GM19043 (cell line): ENCODE measurements at regions not wholly inside any gene's neighbourhood (a gene's known extent, or its start where the extent isn't known, plus 50 kb on each side); places are given as distances from the start of the nearest gene placed in this dataset.
A peak's percentile ranks its signal among the peaks of the same experiment; 100 is the strongest.

Experiments used
- ATAC-seq: cut with Tn5 transposase; IDR thresholded peaks from one replicate; pipeline ENCODE4 v1.9.1; 2021; ENCODE audit warnings: low read depth; ENCODE audit not compliant: unreplicated experiment

GRCh38 chr4:163621821-163622220, 127.3 kb downstream of the TMA16 start:
- ATAC-seq: no peak

GRCh38 chr4:163622379-163623035, 128.0 kb downstream of the TMA16 start:
- ATAC-seq: no peak

GRCh38 chr4:163623787-163624186, 129.3 kb downstream of the TMA16 start:
- ATAC-seq: no peak

- no peak for ATAC-seq
These were observed 130.2 kb downstream of the TMA16 start for GRCh38 chr4:163624727-163625126.

- no peak for ATAC-seq
These were observed 136.8 kb downstream of the TMA16 start for GRCh38 chr4:163631288-163631687.

- ATAC-seq: no peak
These were observed 144.4 kb downstream of the TMA16 start for GRCh38 chr4:163638909-163639308.

GRCh38 chr4:163649557-163650091, 155.1 kb downstream of the TMA16 start:
- ATAC-seq: no peak

GRCh38 chr4:163651761-163652160, 157.3 kb downstream of the TMA16 start:
- no peak for ATAC-seq

- no peak for ATAC-seq
These were observed 160.1 kb downstream of the TMA16 start for GRCh38 chr4:163654621-163655020.

- ATAC-seq: no peak
These were observed 166.1 kb downstream of the TMA16 start for GRCh38 chr4:163660636-163661035.

- ATAC-seq: peak; percentile 26
These were observed 168.3 kb downstream of the TMA16 start for GRCh38 chr4:163662768-163663167.

GRCh38 chr4:163663454-163664225, 169.2 kb downstream of the TMA16 start:
- ATAC-seq: peak; percentile 74

- no peak for ATAC-seq
These were observed 170.6 kb downstream of the TMA16 start for GRCh38 chr4:163665101-163665500.

- ATAC-seq: no peak
These were observed 171.2 kb downstream of the TMA16 start for GRCh38 chr4:163665521-163666331.

GRCh38 chr4:163666332-163666873, 171.9 kb downstream of the TMA16 start:
- no peak for ATAC-seq

GRCh38 chr4:163672751-163673150, 178.3 kb downstream of the TMA16 start:
- no peak for ATAC-seq

- peak; percentile 68 for ATAC-seq
These were observed 179.6 kb downstream of the TMA16 start for GRCh38 chr4:163673848-163674697.

GRCh38 chr4:163679189-163679588, 184.7 kb downstream of the TMA16 start:
- ATAC-seq: no peak

GRCh38 chr4:163680386-163681098, 186.1 kb downstream of the TMA16 start:
- no peak for ATAC-seq
